CD4-positive, alpha-beta T cell (primary cell): ENCODE measurements at regions not wholly inside any gene's neighbourhood (a gene's known extent, or its start where the extent isn't known, plus 50 kb on each side); places are given as distances from the start of the nearest gene placed in this dataset.
A peak's percentile ranks its signal among the peaks of the same experiment; 100 is the strongest.

Source experiments
- ATAC-seq: fragments of 200-7000 bp; cut with Tn5 transposase; one replicate; pipeline ENCODE4 v1.10.0; 2022; ENCODE audit warnings: mild to moderate bottlenecking; ENCODE audit not compliant: poor library complexity
- CTCF ChIA-PET: fragments of 350-600 bp; sonication (Branson Sonifier 250); formaldehyde crosslinking; loops from one replicate; lab custom pipeline; 2021; ENCODE audit warnings: antibody characterized with exemption, inconsistent platforms; lab: Charles Lee
- POLR2A ChIA-PET: fragments of 350-600 bp; sonication (Branson Sonifier 250); formaldehyde crosslinking; loops from one replicate; lab custom pipeline; 2021; ENCODE audit warnings: antibody characterized with exemption, inconsistent platforms; lab: Charles Lee
- DNase-seq, 14 experiments: peaks; one replicate each; pipeline ENCODE4 v3.0.0-alpha.2; 2013 to 2020; ENCODE audit warnings: mixed read lengths in 2 of 14
- H3K27ac ChIP-seq, 2 donors: one replicate each; pipeline versions ENCODE4 v1.5.1 to v1.7.0; 2013; ENCODE audit warnings: low read length in 2 of 2, low read depth in 1 of 2, mild to moderate bottlenecking in 1 of 2
- H3K27me3 ChIP-seq, 2 experiments: 1 replicate in 1 of 2; 2 replicates in 1 of 2; pipeline versions ENCODE4 v1.6.1 to v1.7.0; 2013; ENCODE audit warnings: low read length in 2 of 2, control low read depth in 1 of 2, mild to moderate bottlenecking in 1 of 2, moderate library complexity in 1 of 2; ENCODE audit not compliant: insufficient read depth in 2 of 2, control insufficient read depth in 1 of 2
- H3K36me3 ChIP-seq: one replicate; pipeline ENCODE4 v1.6.1; 2013; ENCODE audit warnings: low read length, control low read depth; ENCODE audit not compliant: insufficient read depth
- H3K4me1 ChIP-seq: one replicate; pipeline ENCODE4 v1.6.1; 2013; ENCODE audit warnings: low read length, control low read depth; ENCODE audit not compliant: insufficient read depth
- H3K4me3 ChIP-seq: one replicate; pipeline ENCODE4 v1.5.1; 2013; ENCODE audit warnings: mild to moderate bottlenecking, low read length, moderate library complexity
- H3K9me3 ChIP-seq, 2 experiments: 1 replicate in 1 of 2; 2 replicates in 1 of 2; pipeline versions ENCODE4 v1.6.1 to v1.7.0; 2013; ENCODE audit warnings: low read length in 2 of 2, mild to moderate bottlenecking in 2 of 2, control low read depth in 1 of 2, moderate library complexity in 1 of 2; ENCODE audit not compliant: control insufficient read depth in 1 of 2, insufficient read depth in 1 of 2
- H3K27ac Mint-ChIP-seq: one replicate; pipeline ENCODE4 v1.8.0; 2020; ENCODE audit warnings: mixed read lengths
- H3K27me3 Mint-ChIP-seq: one replicate; pipeline ENCODE4 v1.8.0; 2021; ENCODE audit warnings: mixed read lengths
- H3K36me3 Mint-ChIP-seq: one replicate; pipeline ENCODE4 v1.8.0; 2021; ENCODE audit warnings: low read depth, mixed read lengths
- H3K4me1 Mint-ChIP-seq: one replicate; pipeline ENCODE4 v1.8.0; 2021; ENCODE audit warnings: low read depth, mixed read lengths
- H3K4me3 Mint-ChIP-seq: one replicate; pipeline ENCODE4 v1.8.0; 2020; ENCODE audit warnings: mild to moderate bottlenecking, mixed read lengths
- H3K9me3 Mint-ChIP-seq: one replicate; pipeline ENCODE4 v1.8.0; 2020; ENCODE audit warnings: mixed read lengths
- intact Hi-C, 2 experiments: fragments of 100-400 bp; cut with DNase I in 1 of 2; cut with micrococcal nuclease in 1 of 2; formaldehyde crosslinking; loops; one replicate each; pipeline versions ENCODE4 v1.15.1 to v1.9.0; 2023 to 2025; cut with DNase I, micrococcal nuclease
- TF ChIP-seq, protein P1 (sequence below): fragments of 200-600 bp; IDR thresholded peaks from one replicate; pipeline ENCODE4 v1.8.0; 2022; ENCODE audit warnings: antibody characterized with exemption, mild to moderate bottlenecking

DNA sequence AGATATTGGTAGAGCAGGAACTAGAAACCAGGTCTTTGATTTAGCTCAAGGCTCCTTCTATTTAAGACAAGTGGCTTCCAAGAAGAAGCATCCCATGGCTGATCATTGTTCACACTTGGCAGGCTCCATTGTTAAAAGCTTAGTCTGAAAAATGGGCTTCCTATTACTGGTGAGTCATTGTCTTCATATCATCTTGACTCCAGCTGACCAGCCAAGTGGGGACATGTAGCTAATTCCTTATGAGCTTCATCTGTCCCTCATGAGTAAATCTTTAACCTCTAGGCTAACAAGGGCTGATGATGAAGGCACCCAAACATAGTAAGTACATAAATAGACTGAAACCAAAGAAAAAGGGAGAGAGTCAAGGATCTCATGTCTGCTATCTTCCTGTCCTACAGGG lies 530.3 kb upstream of the KLF4 start:
- Histone ChIP-seq H3K27ac (no peak overlapping the region), H3K4me3 (no peak overlapping the region), H3K4me1 (no peaks in the 10 kb centered on the region), H3K27me3 (no peaks in the 10 kb centered on the region), H3K9me3 (no peaks in the 10 kb centered on the region), H3K36me3 (no peaks in the 10 kb centered on the region)
- Mint-ChIP-seq H3K27me3 (no peaks in the 10 kb centered on the region), H3K4me1 (no peaks in the 10 kb centered on the region), H3K36me3 (no peaks in the 10 kb centered on the region), H3K9me3 (peaks cover 12% of the 10 kb centered on the region), H3K27ac (no peak overlapping the region), H3K4me3 (no peak overlapping the region)
- ATAC-seq (no peak), DNase-seq (no peak)
- intact Hi-C loops: no loop called here
- POLR2A ChIA-PET: no interaction called here
- TF ChIP-seq, protein P1, sequence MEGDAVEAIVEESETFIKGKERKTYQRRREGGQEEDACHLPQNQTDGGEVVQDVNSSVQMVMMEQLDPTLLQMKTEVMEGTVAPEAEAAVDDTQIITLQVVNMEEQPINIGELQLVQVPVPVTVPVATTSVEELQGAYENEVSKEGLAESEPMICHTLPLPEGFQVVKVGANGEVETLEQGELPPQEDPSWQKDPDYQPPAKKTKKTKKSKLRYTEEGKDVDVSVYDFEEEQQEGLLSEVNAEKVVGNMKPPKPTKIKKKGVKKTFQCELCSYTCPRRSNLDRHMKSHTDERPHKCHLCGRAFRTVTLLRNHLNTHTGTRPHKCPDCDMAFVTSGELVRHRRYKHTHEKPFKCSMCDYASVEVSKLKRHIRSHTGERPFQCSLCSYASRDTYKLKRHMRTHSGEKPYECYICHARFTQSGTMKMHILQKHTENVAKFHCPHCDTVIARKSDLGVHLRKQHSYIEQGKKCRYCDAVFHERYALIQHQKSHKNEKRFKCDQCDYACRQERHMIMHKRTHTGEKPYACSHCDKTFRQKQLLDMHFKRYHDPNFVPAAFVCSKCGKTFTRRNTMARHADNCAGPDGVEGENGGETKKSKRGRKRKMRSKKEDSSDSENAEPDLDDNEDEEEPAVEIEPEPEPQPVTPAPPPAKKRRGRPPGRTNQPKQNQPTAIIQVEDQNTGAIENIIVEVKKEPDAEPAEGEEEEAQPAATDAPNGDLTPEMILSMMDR: no peak
- CTCF ChIA-PET: no interaction called here

DNA sequence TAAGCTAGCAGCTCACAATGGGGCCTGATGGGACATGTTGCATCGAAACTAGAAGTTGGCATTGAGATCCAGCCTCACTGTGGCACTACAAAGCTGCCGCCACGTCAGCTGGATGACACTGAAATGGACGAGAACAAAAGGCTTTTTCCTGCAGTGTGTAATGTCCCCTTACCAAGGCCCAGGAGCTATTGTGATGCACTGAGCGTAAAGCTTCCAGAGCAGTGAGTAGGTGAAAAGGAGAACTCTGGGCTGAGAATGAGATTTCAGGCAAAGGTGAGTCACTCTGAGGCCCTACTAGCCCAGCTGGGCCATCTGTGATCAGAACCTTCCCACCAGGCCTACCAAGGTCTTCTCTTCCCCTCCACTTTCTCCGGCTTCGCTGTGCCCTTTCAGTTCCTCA lies 528.1 kb upstream of the KLF4 start:
- Mint-ChIP-seq H3K4me1 (no peaks in the 10 kb centered on the region), H3K27ac (no peak overlapping the region), H3K4me3 (no peak overlapping the region), H3K9me3 (peaks cover 15% of the 10 kb centered on the region), H3K27me3 (no peaks in the 10 kb centered on the region), H3K36me3 (no peaks in the 10 kb centered on the region)
- Histone ChIP-seq H3K4me3 (no peak overlapping the region), H3K36me3 (no peaks in the 10 kb centered on the region), H3K27ac (no peak overlapping the region), H3K9me3 (no peaks in the 10 kb centered on the region), H3K27me3 (no peaks in the 10 kb centered on the region), H3K4me1 (no peaks in the 10 kb centered on the region)
- ATAC-seq (no peak), DNase-seq (peak in 1 of 14 experiments; percentile 9)
- TF ChIP-seq, protein P1: no peak
- intact Hi-C loops: no loop called here
- ChIA-PET CTCF (no interaction called here), POLR2A (no interaction called here)

DNA sequence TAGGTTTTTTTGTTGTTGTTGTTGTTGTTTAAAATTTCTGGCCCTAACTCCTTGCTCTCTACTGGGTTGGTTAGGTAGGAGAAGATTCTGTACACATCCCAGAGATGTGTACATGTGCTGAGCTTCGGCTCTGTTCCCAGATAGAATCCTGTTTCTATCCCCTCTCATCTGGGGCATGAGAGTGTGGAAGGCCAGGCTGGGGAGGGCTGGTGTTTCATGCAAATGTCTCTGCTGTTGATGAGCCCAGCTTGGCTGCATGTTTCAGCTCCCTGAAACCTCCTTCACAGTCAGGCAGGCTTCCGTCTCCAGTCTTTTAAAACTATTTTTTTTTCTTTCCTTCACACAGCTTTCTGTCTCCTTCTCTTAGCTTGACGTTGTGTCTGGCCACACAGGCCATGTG lies 526.9 kb upstream of the KLF4 start:
- no peaks in the 10 kb centered on the region for H3K27me3 Mint-ChIP-seq
- Histone ChIP-seq H3K4me3 (no peak overlapping the region), H3K9me3 (no peaks in the 10 kb centered on the region), H3K4me1 (no peaks in the 10 kb centered on the region), H3K27ac (no peak overlapping the region), H3K27me3 (no peaks in the 10 kb centered on the region), H3K36me3 (no peaks in the 10 kb centered on the region)
- peaks cover 12% of the 10 kb centered on the region for H3K9me3 Mint-ChIP-seq
- TF ChIP-seq, protein P1: no peak
- ATAC-seq (no peak), DNase-seq (no peak)
- H3K27ac Mint-ChIP-seq: no peak overlapping the region
- ChIA-PET CTCF (no interaction called here), POLR2A (no interaction called here)
- no peak overlapping the region for H3K4me3 Mint-ChIP-seq
- no peaks in the 10 kb centered on the region for H3K36me3 Mint-ChIP-seq
- intact Hi-C loops: no loop called here
- H3K4me1 Mint-ChIP-seq: no peaks in the 10 kb centered on the region
